Fibroblast of lung (primary cell): ENCODE measurements at regions not wholly inside any gene's neighbourhood (a gene's known extent, or its start where the extent isn't known, plus 50 kb on each side); places are given as distances from the start of the nearest gene placed in this dataset.

Source experiments
- CTCF ChIP-seq, 2 donors: IDR thresholded peaks in 1 of 2; conservative IDR thresholded peaks in 1 of 2; 1 replicate in 1 of 2; 2 replicates in 1 of 2; pipeline ENCODE4 v1.5.1; 2011 to 2012; ENCODE audit warnings: low read length in 2 of 2, control low read depth in 1 of 2, inconsistent platforms in 1 of 2, low read depth in 1 of 2, mild to moderate bottlenecking in 1 of 2
- EZH2 ChIP-seq: IDR thresholded peaks from 2 replicates; pipeline ENCODE4 v1.5.1; 2012; ENCODE audit warnings: low read length, control low read depth, mild to moderate bottlenecking; ENCODE audit errors: missing control alignments

- TF ChIP-seq CTCF (conservative IDR thresholded peaks at IDR 0.05 in 1 of 2, IDR thresholded peaks at IDR 0.05 in 1 of 2; ENCODE audit: low read depth in 1 of 2, low read length in 2 of 2) (no peak), EZH2 (no peak)
Measured at GRCh38 chr1:99455760-99456159, 190.2 kb upstream of the PALMD start.
